ENCODE measurements at regions not wholly inside any gene's neighbourhood (a gene's known extent, or its start where the extent isn't known, plus 50 kb on each side); places are given as distances from the start of the nearest gene placed in this dataset.

DNA sequence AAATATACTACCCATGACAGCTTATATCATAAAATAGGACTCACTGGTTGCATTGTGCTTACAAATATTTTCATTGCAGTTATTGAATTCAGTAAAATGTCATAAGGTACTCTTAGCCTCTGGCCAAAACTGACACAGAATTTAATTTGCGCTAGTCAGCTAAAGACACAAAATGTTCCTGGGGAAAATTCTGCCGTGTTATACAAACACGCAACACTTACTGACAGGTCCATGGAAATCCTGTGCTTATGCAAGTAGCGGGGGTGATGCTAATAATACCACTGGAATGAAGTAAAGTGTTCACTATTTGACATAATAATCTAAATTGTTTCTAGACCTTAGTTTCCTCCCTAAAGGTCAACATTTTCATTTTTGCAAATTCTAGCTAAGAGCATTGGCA, 354.4 kb upstream of the RSPO3 start:
- peaks cover 0 to 4% of the 10 kb centered on the region in 2 donors for H3K4me1 ChIP-seq (ENCODE audit: control insufficient read depth in 2 of 2, insufficient read depth in 1 of 2, low read depth in 1 of 2, low read length in 2 of 2)
- no peak overlapping the region for H4K91ac ChIP-seq (ENCODE audit: low read depth, low read length, poor library complexity)
- DNase-seq (ENCODE audit: low spot score) = no peak
- no CpG with 5 or more reads among the region's 4 CpGs for WGBS, 2 donors (ENCODE audit: extremely low coverage in 2 of 2, insufficient read length in 2 of 2, insufficient replicate concordance in 1 of 2)
- no peak overlapping the region for H3K23ac ChIP-seq (ENCODE audit: low read depth, low read length, poor library complexity)
- H3K9me3 ChIP-seq (replicated peaks in 1 of 2; ENCODE audit: control insufficient read depth in 2 of 2, insufficient read depth in 1 of 2, low read depth in 1 of 2, low read length in 2 of 2) = no peaks in the 10 kb centered on the region
- H3K36me3 ChIP-seq (replicated peaks in 1 of 2; ENCODE audit: control insufficient read depth in 2 of 2, insufficient read depth in 2 of 2, low read length in 2 of 2) = no peaks in the 10 kb centered on the region
- no peak overlapping the region for H2BK5ac ChIP-seq (ENCODE audit: low read length)
- H3K79me1 ChIP-seq (ENCODE audit: low read depth, low read length) = no peaks in the 10 kb centered on the region
- no peak overlapping the region for H3K14ac ChIP-seq (ENCODE audit: low read length)
- H4K8ac ChIP-seq (ENCODE audit: low read depth, low read length) = no peak overlapping the region
- H2AK5ac ChIP-seq (ENCODE audit: low read depth, low read length) = no peak overlapping the region
- H3K4me2 ChIP-seq (ENCODE audit: insufficient read depth, low read length, poor library complexity, severe bottlenecking) = no peak overlapping the region
- no peak overlapping the region for H3K27ac ChIP-seq (replicated peaks; ENCODE audit: low read length)
- H3K18ac ChIP-seq (ENCODE audit: low read length) = no peak overlapping the region
- no peak overlapping the region for H3K4me3 ChIP-seq (ENCODE audit: low read length in 2 of 2)
- no peak overlapping the region for H2BK12ac ChIP-seq (ENCODE audit: low read length)
- H3K27me3 ChIP-seq (ENCODE audit: control insufficient read depth in 3 of 3, insufficient read depth in 3 of 3, low read depth in 1 of 3, low read length in 3 of 3) = no peaks in the 10 kb centered on the region
- H3K9ac ChIP-seq (ENCODE audit: low read depth, low read length, poor library complexity) = no peak overlapping the region
- H2AFZ ChIP-seq (ENCODE audit: low read length) = no peak overlapping the region
- no peak overlapping the region for H2BK120ac ChIP-seq (ENCODE audit: low read depth, low read length)
- no peak overlapping the region for H2BK15ac ChIP-seq (ENCODE audit: low read length)
- no peak overlapping the region for H3K4ac ChIP-seq (ENCODE audit: low read length)

DNA sequence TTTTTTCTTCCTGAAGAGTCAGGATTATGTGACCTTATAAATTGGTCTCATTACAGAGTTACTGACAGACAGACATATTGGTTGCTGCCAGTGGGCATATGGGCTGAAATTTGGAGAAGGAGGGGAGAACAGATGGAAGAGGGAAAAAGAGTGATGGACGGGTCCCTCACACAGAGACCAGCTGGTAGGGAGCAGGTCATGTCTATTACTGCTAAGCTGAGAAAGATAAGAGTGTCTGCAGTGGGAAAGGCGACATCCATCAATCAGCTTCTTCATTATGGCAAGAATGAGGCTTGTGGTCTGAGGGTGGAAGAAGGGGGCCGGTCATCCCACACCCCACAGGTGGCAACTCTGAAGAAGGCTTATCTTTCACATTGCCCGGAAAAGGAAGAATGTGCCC, 353.8 kb upstream of the RSPO3 start:
- H3K4me3 ChIP-seq (ENCODE audit: low read length in 2 of 2) = no peak overlapping the region
- H3K36me3 ChIP-seq (replicated peaks in 1 of 2; ENCODE audit: control insufficient read depth in 2 of 2, insufficient read depth in 2 of 2, low read length in 2 of 2) = no peaks in the 10 kb centered on the region
- H3K79me1 ChIP-seq (ENCODE audit: low read depth, low read length) = no peaks in the 10 kb centered on the region
- no peak overlapping the region for H4K91ac ChIP-seq (ENCODE audit: low read depth, low read length, poor library complexity)
- H2AFZ ChIP-seq (ENCODE audit: low read length) = no peak overlapping the region
- H3K4ac ChIP-seq (ENCODE audit: low read length) = no peak overlapping the region
- H3K9me3 ChIP-seq (replicated peaks in 1 of 2; ENCODE audit: control insufficient read depth in 2 of 2, insufficient read depth in 1 of 2, low read depth in 1 of 2, low read length in 2 of 2) = no peaks in the 10 kb centered on the region
- no peak for DNase-seq (ENCODE audit: low spot score)
- H3K18ac ChIP-seq (ENCODE audit: low read length) = no peak overlapping the region
- no peak overlapping the region for H3K23ac ChIP-seq (ENCODE audit: low read depth, low read length, poor library complexity)
- H2BK5ac ChIP-seq (ENCODE audit: low read length) = no peak overlapping the region
- no CpG with 5 or more reads among the region's 4 CpGs for WGBS, 2 donors (ENCODE audit: extremely low coverage in 2 of 2, insufficient read length in 2 of 2, insufficient replicate concordance in 1 of 2)
- H2BK120ac ChIP-seq (ENCODE audit: low read depth, low read length) = no peak overlapping the region
- no peak overlapping the region for H4K8ac ChIP-seq (ENCODE audit: low read depth, low read length)
- H2BK12ac ChIP-seq (ENCODE audit: low read length) = no peak overlapping the region
- H3K14ac ChIP-seq (ENCODE audit: low read length) = no peak overlapping the region
- H3K4me2 ChIP-seq (ENCODE audit: insufficient read depth, low read length, poor library complexity, severe bottlenecking) = no peak overlapping the region
- peaks cover 0 to 4% of the 10 kb centered on the region in 2 donors for H3K4me1 ChIP-seq (ENCODE audit: control insufficient read depth in 2 of 2, insufficient read depth in 1 of 2, low read depth in 1 of 2, low read length in 2 of 2)
- no peaks in the 10 kb centered on the region for H3K27me3 ChIP-seq (ENCODE audit: control insufficient read depth in 3 of 3, insufficient read depth in 3 of 3, low read depth in 1 of 3, low read length in 3 of 3)
- no peak overlapping the region for H2AK5ac ChIP-seq (ENCODE audit: low read depth, low read length)
- H2BK15ac ChIP-seq (ENCODE audit: low read length) = no peak overlapping the region
- no peak overlapping the region for H3K27ac ChIP-seq (replicated peaks; ENCODE audit: low read length)
- H3K9ac ChIP-seq (ENCODE audit: low read depth, low read length, poor library complexity) = no peak overlapping the region

DNA sequence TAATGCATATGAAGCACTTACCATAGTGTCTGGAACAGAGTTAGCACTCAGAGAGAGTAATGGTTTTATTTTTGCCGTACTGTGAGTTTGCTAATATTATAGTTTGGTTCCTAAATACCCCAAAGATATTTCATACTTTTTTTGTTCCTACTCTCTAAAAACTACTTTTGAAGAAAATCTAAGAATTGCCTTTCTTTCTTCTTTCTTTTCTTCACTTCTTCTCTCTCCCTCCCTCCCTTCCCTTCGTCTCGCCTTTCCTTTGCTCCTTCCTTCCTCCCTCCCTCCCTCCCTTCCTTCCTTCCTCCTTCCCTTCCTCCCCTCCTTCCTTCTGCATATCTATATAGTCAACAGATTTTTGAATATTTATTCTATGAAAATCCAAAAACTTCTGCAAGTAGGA, 351.7 kb upstream of the RSPO3 start:
- H3K9ac ChIP-seq (ENCODE audit: low read depth, low read length, poor library complexity) = no peak overlapping the region
- no peak overlapping the region for H2BK120ac ChIP-seq (ENCODE audit: low read depth, low read length)
- H2AK5ac ChIP-seq (ENCODE audit: low read depth, low read length) = no peak overlapping the region
- H3K79me1 ChIP-seq (ENCODE audit: low read depth, low read length) = no peaks in the 10 kb centered on the region
- no peak overlapping the region for H3K27ac ChIP-seq (replicated peaks; ENCODE audit: low read length)
- no peak overlapping the region for H2AFZ ChIP-seq (ENCODE audit: low read length)
- no peak overlapping the region for H3K23ac ChIP-seq (ENCODE audit: low read depth, low read length, poor library complexity)
- no peak overlapping the region for H3K4me2 ChIP-seq (ENCODE audit: insufficient read depth, low read length, poor library complexity, severe bottlenecking)
- H3K14ac ChIP-seq (ENCODE audit: low read length) = no peak overlapping the region
- H3K27me3 ChIP-seq (ENCODE audit: control insufficient read depth in 3 of 3, insufficient read depth in 3 of 3, low read depth in 1 of 3, low read length in 3 of 3) = no peaks in the 10 kb centered on the region
- no peak overlapping the region for H4K91ac ChIP-seq (ENCODE audit: low read depth, low read length, poor library complexity)
- no peak overlapping the region for H2BK5ac ChIP-seq (ENCODE audit: low read length)
- no peak for DNase-seq (ENCODE audit: low spot score)
- H3K18ac ChIP-seq (ENCODE audit: low read length) = no peak overlapping the region
- H3K4ac ChIP-seq (ENCODE audit: low read length) = no peak overlapping the region
- H2BK12ac ChIP-seq (ENCODE audit: low read length) = no peak overlapping the region
- no peak overlapping the region for H3K4me3 ChIP-seq (ENCODE audit: low read length in 2 of 2)
- H3K36me3 ChIP-seq (replicated peaks in 1 of 2; ENCODE audit: control insufficient read depth in 2 of 2, insufficient read depth in 2 of 2, low read length in 2 of 2) = no peaks in the 10 kb centered on the region
- H2BK15ac ChIP-seq (ENCODE audit: low read length) = no peak overlapping the region
- H3K9me3 ChIP-seq (replicated peaks in 1 of 2; ENCODE audit: control insufficient read depth in 2 of 2, insufficient read depth in 1 of 2, low read depth in 1 of 2, low read length in 2 of 2) = no peaks in the 10 kb centered on the region
- no peak overlapping the region for H4K8ac ChIP-seq (ENCODE audit: low read depth, low read length)
- H3K4me1 ChIP-seq (ENCODE audit: control insufficient read depth in 2 of 2, insufficient read depth in 1 of 2, low read depth in 1 of 2, low read length in 2 of 2) = peaks cover 0 to 4% of the 10 kb centered on the region in 2 donors
- WGBS, 2 donors (ENCODE audit: extremely low coverage in 2 of 2, insufficient read length in 2 of 2, insufficient replicate concordance in 1 of 2) = 100% methylated on average over 2 of the region's 3 CpGs; no CpG with 5 or more reads in 1 of the 2 donors

DNA sequence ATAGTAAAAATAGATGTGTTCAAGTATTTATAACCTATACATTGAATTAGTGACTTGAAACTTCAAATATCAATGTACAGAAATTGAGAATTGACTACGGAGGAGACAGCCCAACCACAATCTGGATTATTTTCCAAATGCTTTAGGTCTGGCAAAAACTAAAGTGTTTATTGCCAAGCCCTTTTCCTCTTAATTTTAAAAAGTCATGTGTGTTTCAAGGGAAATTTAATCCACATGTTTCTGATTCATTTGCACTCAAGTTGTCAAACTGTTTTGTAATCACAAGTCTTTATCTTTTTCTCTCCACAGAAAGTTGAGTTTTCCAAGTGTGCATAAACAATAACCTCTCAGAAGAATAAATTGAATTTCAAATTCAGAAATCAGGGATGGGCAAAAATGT, 350.8 kb upstream of the RSPO3 start:
- H2BK12ac ChIP-seq (ENCODE audit: low read length) = no peak overlapping the region
- no peak overlapping the region for H4K91ac ChIP-seq (ENCODE audit: low read depth, low read length, poor library complexity)
- no peak overlapping the region for H3K18ac ChIP-seq (ENCODE audit: low read length)
- no peak overlapping the region for H3K4me2 ChIP-seq (ENCODE audit: insufficient read depth, low read length, poor library complexity, severe bottlenecking)
- no peak overlapping the region for H4K8ac ChIP-seq (ENCODE audit: low read depth, low read length)
- H3K4ac ChIP-seq (ENCODE audit: low read length) = no peak overlapping the region
- no peaks in the 10 kb centered on the region for H3K27me3 ChIP-seq (ENCODE audit: control insufficient read depth in 3 of 3, insufficient read depth in 3 of 3, low read depth in 1 of 3, low read length in 3 of 3)
- no peak overlapping the region for H2BK120ac ChIP-seq (ENCODE audit: low read depth, low read length)
- no peaks in the 10 kb centered on the region for H3K9me3 ChIP-seq (replicated peaks in 1 of 2; ENCODE audit: control insufficient read depth in 2 of 2, insufficient read depth in 1 of 2, low read depth in 1 of 2, low read length in 2 of 2)
- H2AFZ ChIP-seq (ENCODE audit: low read length) = no peak overlapping the region
- no CpG with 5 or more reads among the region's 1 CpG for WGBS, 2 donors (ENCODE audit: extremely low coverage in 2 of 2, insufficient read length in 2 of 2, insufficient replicate concordance in 1 of 2)
- DNase-seq (ENCODE audit: low spot score) = no peak
- H3K14ac ChIP-seq (ENCODE audit: low read length) = no peak overlapping the region
- no peaks in the 10 kb centered on the region for H3K79me1 ChIP-seq (ENCODE audit: low read depth, low read length)
- H3K9ac ChIP-seq (ENCODE audit: low read depth, low read length, poor library complexity) = no peak overlapping the region
- no peak overlapping the region for H2AK5ac ChIP-seq (ENCODE audit: low read depth, low read length)
- peaks cover 2 to 3% of the 10 kb centered on the region in 2 donors for H3K4me1 ChIP-seq (ENCODE audit: control insufficient read depth in 2 of 2, insufficient read depth in 1 of 2, low read depth in 1 of 2, low read length in 2 of 2)
- H3K4me3 ChIP-seq (ENCODE audit: low read length in 2 of 2) = no peak overlapping the region
- H2BK15ac ChIP-seq (ENCODE audit: low read length) = no peak overlapping the region
- no peak overlapping the region for H3K23ac ChIP-seq (ENCODE audit: low read depth, low read length, poor library complexity)
- H3K27ac ChIP-seq (replicated peaks; ENCODE audit: low read length) = no peak overlapping the region
- no peak overlapping the region for H2BK5ac ChIP-seq (ENCODE audit: low read length)
- no peaks in the 10 kb centered on the region for H3K36me3 ChIP-seq (replicated peaks in 1 of 2; ENCODE audit: control insufficient read depth in 2 of 2, insufficient read depth in 2 of 2, low read length in 2 of 2)

All from neuronal stem cell (in vitro differentiated cells).